Endothelial cell of umbilical vein (primary cell): ENCODE measurements at regions not wholly inside any gene's neighbourhood (a gene's known extent, or its start where the extent isn't known, plus 50 kb on each side); places are given as distances from the start of the nearest gene placed in this dataset.

Source experiments
- BruUV-seq: library from RNA; stranded (reverse); fragments of 400-500 nt; replicated peaks from 2 replicates; lab custom pipeline; 2021; lab: Mats Ljungman, UMichigan
- CTCF ChIA-PET: fragments of 300-600, 350-600 bp; sonication (Branson Sonifier 250); formaldehyde crosslinking; loops from one replicate; lab custom pipeline; 2021; ENCODE audit warnings: antibody characterized with exemption, inconsistent platforms; lab: Charles Lee
- POLR2A ChIA-PET: fragments of 300-600, 350-600 bp; sonication (Branson Sonifier 250); formaldehyde crosslinking; loops from one replicate; lab custom pipeline; 2021; ENCODE audit warnings: antibody characterized with exemption, inconsistent platforms; lab: Charles Lee
- DNase-seq: peaks from one replicate; pipeline ENCODE4 v3.0.0-alpha.2; 2011; ENCODE audit warnings: low read depth, low spot score
- FAIRE-seq: peaks from 2 replicates; lab custom pipeline; 2011; peaks lifted over from hg19 to GRCh38; lab: Jason Lieb, UNC
- H2AFZ ChIP-seq: 2 replicates; pipeline ENCODE4 v1.6.0; 2012; ENCODE audit warnings: low read depth, low read length, control low read depth, inconsistent platforms
- H3K27ac ChIP-seq: 2 replicates; pipeline ENCODE4 v1.5.1; 2011; ENCODE audit warnings: low read depth, mild to moderate bottlenecking, control low read depth, low read length, moderate library complexity; ENCODE audit not compliant: insufficient read depth
- H3K27me3 ChIP-seq, 2 experiments: 2 replicates each; pipeline versions ENCODE4 v1.6.0 to v1.6.1; 2011; ENCODE audit warnings: low read length in 2 of 2, mixed read lengths in 1 of 2; ENCODE audit not compliant: control insufficient read depth in 2 of 2, insufficient read depth in 2 of 2
- H3K36me3 ChIP-seq, 2 experiments: 2 replicates in 1 of 2; 3 replicates in 1 of 2; pipeline ENCODE4 v1.5.1; 2011; ENCODE audit warnings: low read length in 2 of 2, mild to moderate bottlenecking in 1 of 2, moderate library complexity in 1 of 2; ENCODE audit not compliant: control insufficient read depth in 2 of 2, insufficient read depth in 2 of 2; ENCODE audit errors: extremely low read depth in 1 of 2
- H3K4me1 ChIP-seq: 3 replicates; pipeline ENCODE4 v1.5.1; 2011; ENCODE audit warnings: mild to moderate bottlenecking, low read length; ENCODE audit not compliant: control insufficient read depth, insufficient read depth; ENCODE audit errors: extremely low read depth
- H3K4me2 ChIP-seq: 2 replicates; pipeline ENCODE4 v1.6.1; 2011; ENCODE audit warnings: low read length, control low read depth, mixed read lengths; ENCODE audit not compliant: insufficient read depth
- H3K4me3 ChIP-seq, 3 experiments: fragments of 200-600 bp in 1 of 3; sonication (generic), shearing (Covaris generic) in 1 of 3; replicated peaks in 1 of 3; 2 replicates each; pipeline ENCODE4 v1.5.1; 2011 to 2016; ENCODE audit warnings: control low read depth in 3 of 3, low read length in 3 of 3, mild to moderate bottlenecking in 2 of 3, inconsistent platforms in 1 of 3, low read depth in 1 of 3, moderate library complexity in 1 of 3; ENCODE audit not compliant: insufficient read depth in 1 of 3
- H3K79me2 ChIP-seq: 2 replicates; pipeline ENCODE4 v1.6.0; 2012; ENCODE audit warnings: low read length, inconsistent platforms; ENCODE audit not compliant: control insufficient read depth, insufficient read depth
- H3K9ac ChIP-seq: replicated peaks from 2 replicates; pipeline ENCODE3; 2011; ENCODE audit warnings: low read length, control low read depth; ENCODE audit not compliant: insufficient read depth; ENCODE audit errors: extremely low read depth
- H3K9me1 ChIP-seq: replicated peaks from 3 replicates; pipeline ENCODE4 v1.6.0; 2011; ENCODE audit warnings: mild to moderate bottlenecking, low read length; ENCODE audit not compliant: control insufficient read depth, insufficient read depth; ENCODE audit errors: extremely low read depth
- H3K9me3 ChIP-seq: replicated peaks from 2 replicates; pipeline ENCODE4 v1.5.1; 2012; ENCODE audit warnings: low read length, inconsistent platforms; ENCODE audit not compliant: control insufficient read depth, insufficient read depth
- H4K20me1 ChIP-seq: replicated peaks from 2 replicates; pipeline ENCODE3; 2011; ENCODE audit warnings: mild to moderate bottlenecking, low read length; ENCODE audit not compliant: control insufficient read depth, insufficient read depth; ENCODE audit errors: extremely low read depth
- CTCF ChIP-seq, 2 donors: IDR thresholded peaks; 1 replicate in 1 of 2; 2 replicates in 1 of 2; pipeline ENCODE4 v1.5.1; 2011; ENCODE audit warnings: low read length in 2 of 2, mild to moderate bottlenecking in 2 of 2, moderate library complexity in 2 of 2, control low read depth in 1 of 2, inconsistent platforms in 1 of 2, low read depth in 1 of 2; ENCODE audit not compliant: insufficient read depth in 1 of 2; ENCODE audit errors: extremely low read depth in 1 of 2
- EZH2 ChIP-seq: IDR thresholded peaks from 2 replicates; pipeline ENCODE4 v1.6.1; 2012; ENCODE audit warnings: borderline replicate concordance, low read depth, mild to moderate bottlenecking, moderate library complexity, low read length, inconsistent platforms; ENCODE audit not compliant: severe bottlenecking
- FOS ChIP-seq: IDR thresholded peaks from 2 replicates; pipeline ENCODE4 v1.6.1; 2011; ENCODE audit warnings: mild to moderate bottlenecking, low read length, moderate library complexity, borderline replicate concordance; ENCODE audit not compliant: insufficient read depth
- GATA2 ChIP-seq: IDR thresholded peaks from 2 replicates; pipeline ENCODE4 v1.7.0; 2011; ENCODE audit warnings: low read depth, mild to moderate bottlenecking, moderate library complexity, mixed read lengths, low read length; ENCODE audit not compliant: insufficient read length, insufficient read depth
- JUN ChIP-seq: IDR thresholded peaks from 2 replicates; pipeline ENCODE4 v1.6.1; 2011; ENCODE audit warnings: borderline replicate concordance, low read depth; ENCODE audit not compliant: insufficient read length, insufficient read depth
- MYC ChIP-seq: IDR thresholded peaks from one replicate; pipeline ENCODE4 v1.6.1; 2011; ENCODE audit warnings: mild to moderate bottlenecking, low read depth, low read length
- POLR2A ChIP-seq: IDR thresholded peaks from 2 replicates; pipeline ENCODE4 v1.6.1; 2012; ENCODE audit warnings: low read depth, mild to moderate bottlenecking, control low read depth, low read length
- POLR2AphosphoS5 ChIP-seq: IDR thresholded peaks from 2 replicates; pipeline ENCODE4 v1.6.1; 2012; ENCODE audit warnings: low read depth, mild to moderate bottlenecking, control low read depth, low read length, moderate library complexity; ENCODE audit not compliant: insufficient read depth
- dilution Hi-C: fragments of 300-500 bp; cut with MboI; formaldehyde crosslinking; loops from one replicate; pipeline ENCODE4 v1.15.0; 2019; ENCODE audit warnings: low sequenced_read_pairs; ENCODE audit not compliant: extremely low pct_ligation_motif_present
- intact Hi-C: fragments of 100-400 bp; cut with micrococcal nuclease; formaldehyde crosslinking; loops from one replicate; pipeline ENCODE4 v1.10.0; 2022
- TF ChIP-seq, protein P1 (sequence below): IDR thresholded peaks from 2 replicates; pipeline ENCODE4 v1.6.1; 2011; ENCODE audit not compliant: insufficient read depth, insufficient read length

DNA sequence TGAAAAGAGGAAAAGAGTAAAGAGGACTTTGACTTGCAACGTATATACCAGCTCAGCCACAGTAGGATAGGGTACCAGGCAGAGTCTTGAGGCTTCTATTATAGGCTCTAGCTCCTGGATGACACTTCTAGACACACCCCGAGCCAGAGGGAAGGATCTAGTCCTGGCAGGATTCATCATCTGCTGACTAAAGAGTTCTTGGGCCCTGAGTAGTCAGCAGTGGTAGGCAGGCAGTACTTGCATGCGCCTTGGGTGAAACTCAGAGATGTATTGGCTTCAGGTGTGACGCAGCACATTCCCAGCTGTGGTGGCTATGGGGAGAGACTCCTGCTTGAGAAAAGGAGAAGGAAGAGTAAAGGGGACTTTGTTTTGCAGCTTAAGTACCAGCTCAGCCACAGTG, 162.3 kb upstream of the APP start:
- no peaks in the 10 kb centered on the region for H3K4me1 ChIP-seq
- dilution Hi-C loops (no loop called here), intact Hi-C loops (no loop called here)
- no peaks in the 10 kb centered on the region for H3K9me3 ChIP-seq
- no peaks in the 10 kb centered on the region for H3K79me2 ChIP-seq
- H3K4me3 ChIP-seq: no peak overlapping the region
- no peaks in the 10 kb centered on the region for H3K27me3 ChIP-seq
- no TSS peak for BruUV-seq
- H4K20me1 ChIP-seq: no peaks in the 10 kb centered on the region
- no peak overlapping the region for H3K27ac ChIP-seq
- DNase-seq: no peak
- POLR2A ChIA-PET: no interaction called here
- no peak overlapping the region for H3K4me2 ChIP-seq
- no peaks in the 10 kb centered on the region for H3K36me3 ChIP-seq
- CTCF ChIA-PET: no interaction called here
- TF ChIP-seq CTCF (IDR thresholded peaks at IDR 0.05; ENCODE audit: extremely low read depth in 1 of 2, insufficient read depth in 1 of 2, low read depth in 1 of 2, low read length in 2 of 2) (no peak), POLR2A (no peak), FOS (no peak), MYC (no peak), GATA2 (no peak), POLR2AphosphoS5 (no peak), EZH2 (no peak), JUN (no peak)
- TF ChIP-seq, protein P1, sequence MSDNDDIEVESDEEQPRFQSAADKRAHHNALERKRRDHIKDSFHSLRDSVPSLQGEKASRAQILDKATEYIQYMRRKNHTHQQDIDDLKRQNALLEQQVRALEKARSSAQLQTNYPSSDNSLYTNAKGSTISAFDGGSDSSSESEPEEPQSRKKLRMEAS: no peak
- no peaks in the 10 kb centered on the region for H3K9me1 ChIP-seq
- no peak for FAIRE-seq
- no peak overlapping the region for H2AFZ ChIP-seq
- H3K9ac ChIP-seq: no peak overlapping the region
